Bronchial epithelial cell (primary cell): ENCODE measurements at regions not wholly inside any gene's neighbourhood (a gene's known extent, or its start where the extent isn't known, plus 50 kb on each side); places are given as distances from the start of the nearest gene placed in this dataset.

Experiments used
- DNase-seq: peaks from one replicate; pipeline ENCODE4 v3.0.0-alpha.2; 2010; ENCODE audit warnings: low read depth
- FAIRE-seq: peaks from 2 replicates; lab custom pipeline; 2011; peaks lifted over from hg19 to GRCh38; lab: Jason Lieb, UNC
- H3K27me3 ChIP-seq: 2 replicates; pipeline ENCODE4 v1.5.1; 2011; ENCODE audit warnings: low read length; ENCODE audit not compliant: control insufficient read depth, insufficient read depth
- H3K36me3 ChIP-seq: 2 replicates; pipeline ENCODE4 v1.5.1; 2011; ENCODE audit warnings: low read length; ENCODE audit not compliant: control insufficient read depth, insufficient read depth
- H3K4me3 ChIP-seq: 2 replicates; pipeline ENCODE4 v1.5.1; 2011; ENCODE audit warnings: mild to moderate bottlenecking, low read depth, low read length, control low read depth
- TF ChIP-seq, protein P1 (sequence below): IDR thresholded peaks from 2 replicates; pipeline ENCODE4 v1.5.1; 2011; ENCODE audit warnings: mild to moderate bottlenecking, moderate library complexity, low read length, control low read depth, inconsistent platforms; ENCODE audit not compliant: insufficient read depth, severe bottlenecking

DNA sequence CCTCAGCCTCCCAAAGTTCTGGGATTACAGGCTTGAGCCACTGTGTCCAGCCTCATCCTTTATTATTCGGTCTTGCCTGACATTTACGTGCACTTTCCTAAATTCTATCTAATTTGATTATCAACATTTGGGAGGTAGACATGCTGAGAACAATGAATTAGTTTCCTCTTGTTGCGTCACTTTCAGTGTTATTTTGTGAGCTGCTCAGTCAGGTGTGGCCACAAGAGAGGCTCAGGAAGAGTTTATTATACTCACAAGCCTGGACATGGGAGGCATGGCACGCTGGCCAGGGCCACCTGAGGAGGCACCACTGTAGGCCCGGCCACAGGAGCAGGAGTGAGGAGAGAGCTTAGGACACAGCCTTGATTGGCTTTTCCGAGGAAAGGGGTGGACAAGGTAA, 59.7 kb upstream of the RBFOX2 start:
- Histone ChIP-seq H3K4me3 (no peak overlapping the region), H3K27me3 (no peaks in the 10 kb centered on the region), H3K36me3 (no peaks in the 10 kb centered on the region)
- TF ChIP-seq, protein P1, sequence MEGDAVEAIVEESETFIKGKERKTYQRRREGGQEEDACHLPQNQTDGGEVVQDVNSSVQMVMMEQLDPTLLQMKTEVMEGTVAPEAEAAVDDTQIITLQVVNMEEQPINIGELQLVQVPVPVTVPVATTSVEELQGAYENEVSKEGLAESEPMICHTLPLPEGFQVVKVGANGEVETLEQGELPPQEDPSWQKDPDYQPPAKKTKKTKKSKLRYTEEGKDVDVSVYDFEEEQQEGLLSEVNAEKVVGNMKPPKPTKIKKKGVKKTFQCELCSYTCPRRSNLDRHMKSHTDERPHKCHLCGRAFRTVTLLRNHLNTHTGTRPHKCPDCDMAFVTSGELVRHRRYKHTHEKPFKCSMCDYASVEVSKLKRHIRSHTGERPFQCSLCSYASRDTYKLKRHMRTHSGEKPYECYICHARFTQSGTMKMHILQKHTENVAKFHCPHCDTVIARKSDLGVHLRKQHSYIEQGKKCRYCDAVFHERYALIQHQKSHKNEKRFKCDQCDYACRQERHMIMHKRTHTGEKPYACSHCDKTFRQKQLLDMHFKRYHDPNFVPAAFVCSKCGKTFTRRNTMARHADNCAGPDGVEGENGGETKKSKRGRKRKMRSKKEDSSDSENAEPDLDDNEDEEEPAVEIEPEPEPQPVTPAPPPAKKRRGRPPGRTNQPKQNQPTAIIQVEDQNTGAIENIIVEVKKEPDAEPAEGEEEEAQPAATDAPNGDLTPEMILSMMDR = no peak
- FAIRE-seq (no peak), DNase-seq (peak; percentile 63)

DNA sequence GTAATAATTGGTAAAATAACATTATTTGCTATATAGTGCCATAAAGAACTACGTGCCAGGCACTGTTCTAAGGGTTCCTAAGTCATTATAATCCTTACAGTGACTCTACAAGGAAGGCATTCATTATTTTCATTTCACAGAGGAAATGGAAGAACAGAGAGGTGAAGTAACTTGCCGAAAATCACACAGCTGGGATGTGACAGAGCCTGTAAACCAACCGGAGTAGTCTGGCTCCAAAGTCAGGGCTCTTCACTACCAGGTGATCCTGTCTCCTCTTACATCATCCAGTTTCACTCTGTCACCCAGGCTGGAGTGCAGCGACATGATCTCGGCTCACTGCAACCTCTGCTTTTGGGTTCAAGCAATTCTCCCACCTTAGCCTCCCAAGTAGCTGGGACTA, 59.2 kb upstream of the RBFOX2 start:
- TF ChIP-seq, protein P1 = no peak
- FAIRE-seq (no peak), DNase-seq (no peak)
- no peaks in the 10 kb centered on the region for H3K36me3 ChIP-seq
- H3K27me3 ChIP-seq = no peaks in the 10 kb centered on the region
- H3K4me3 ChIP-seq = no peak overlapping the region

DNA sequence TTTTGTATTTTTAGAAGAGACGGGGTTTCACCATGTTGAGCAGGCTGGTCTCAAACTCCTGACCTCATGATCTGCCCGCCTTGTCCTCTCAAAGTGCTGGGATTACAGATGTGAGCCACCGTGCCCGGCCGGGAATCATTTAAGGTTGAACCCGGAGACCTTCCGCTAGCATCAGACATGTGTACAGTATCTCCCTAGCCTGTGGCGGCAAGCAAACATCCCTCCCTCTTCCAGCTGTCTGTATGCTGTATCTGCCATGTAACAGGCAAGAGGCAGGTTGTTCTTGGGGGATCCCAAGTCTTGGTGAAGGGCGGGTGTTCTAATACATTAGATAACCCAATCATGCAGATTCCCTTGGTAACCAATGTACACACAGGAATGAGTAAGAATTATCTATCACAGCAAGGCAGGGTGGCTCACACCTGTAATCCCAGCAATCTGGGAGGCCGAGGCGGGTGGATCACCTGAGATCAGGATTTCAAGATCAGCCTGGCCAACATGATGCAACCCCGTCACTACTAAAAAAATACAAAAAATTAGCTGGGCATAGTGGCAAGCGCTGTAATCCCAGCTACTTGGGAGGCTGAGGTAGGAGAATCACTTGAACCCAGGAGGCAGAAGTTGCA, 58.1 kb upstream of the RBFOX2 start:
- DNase-seq (no peak), FAIRE-seq (no peak)
- H3K27me3 ChIP-seq = no peaks in the 10 kb centered on the region
- no peak overlapping the region for H3K4me3 ChIP-seq
- H3K36me3 ChIP-seq = no peaks in the 10 kb centered on the region
- TF ChIP-seq, protein P1 = no peak

DNA sequence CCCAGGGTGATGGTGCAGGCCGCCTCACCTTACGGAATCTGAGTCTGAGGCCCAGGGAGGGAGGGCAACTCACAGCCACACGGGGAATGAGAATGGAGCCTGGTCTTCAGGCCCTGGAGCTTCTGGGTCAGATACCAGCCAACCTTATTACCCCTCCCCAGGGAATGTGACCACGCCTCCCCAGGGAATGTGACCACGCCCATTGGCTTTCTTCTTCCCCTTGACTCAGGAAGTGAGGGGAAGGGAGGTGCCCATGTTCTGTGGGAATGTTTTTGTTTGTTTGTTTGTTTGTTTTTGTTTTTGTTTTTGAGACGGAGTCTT, 57.5 kb upstream of the RBFOX2 start:
- TF ChIP-seq, protein P1 = no peak
- Histone ChIP-seq H3K27me3 (no peaks in the 10 kb centered on the region), H3K4me3 (no peak overlapping the region), H3K36me3 (no peaks in the 10 kb centered on the region)
- FAIRE-seq (peak; percentile 68), DNase-seq (peak; percentile 30)

DNA sequence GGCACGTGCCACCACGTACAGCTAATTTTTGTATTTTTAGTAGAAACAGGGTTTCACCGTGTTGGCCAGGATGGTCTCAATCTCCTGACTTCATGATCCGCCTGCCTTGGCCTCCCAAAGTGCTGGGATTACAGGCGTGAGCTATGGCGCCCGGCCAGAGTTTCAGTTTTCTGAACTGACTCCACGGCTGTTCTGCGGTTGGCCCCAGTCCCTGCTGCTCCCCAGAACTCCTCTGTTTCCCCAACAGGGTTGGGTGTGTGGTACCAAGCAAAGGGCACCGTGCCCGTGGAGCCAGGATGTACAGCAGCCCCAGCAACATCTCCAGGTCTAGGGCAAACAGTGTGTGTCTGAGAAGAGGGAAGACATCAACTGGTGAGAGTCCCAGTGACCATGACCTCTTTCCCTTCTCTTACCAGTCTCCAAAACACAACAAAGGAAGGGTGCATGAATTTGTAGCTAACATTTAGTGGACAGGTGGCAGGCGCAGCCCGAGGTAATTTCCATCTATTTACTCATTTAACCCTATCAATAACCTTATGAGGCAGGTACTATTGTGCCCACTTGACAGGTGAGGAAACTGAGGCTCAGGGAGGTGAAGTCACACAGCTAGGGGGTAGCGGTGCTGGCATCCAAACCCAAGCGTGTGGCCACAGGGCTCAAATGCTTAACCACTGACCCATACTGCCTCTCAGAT, 57.0 kb upstream of the RBFOX2 start:
- FAIRE-seq (no peak), DNase-seq (no peak)
- TF ChIP-seq, protein P1 = no peak
- no peak overlapping the region for H3K4me3 ChIP-seq
- no peaks in the 10 kb centered on the region for H3K36me3 ChIP-seq
- H3K27me3 ChIP-seq = no peaks in the 10 kb centered on the region
